ENCODE measurements at regions not wholly inside any gene's neighbourhood (a gene's known extent, or its start where the extent isn't known, plus 50 kb on each side); places are given as distances from the start of the nearest gene placed in this dataset.

DNA sequence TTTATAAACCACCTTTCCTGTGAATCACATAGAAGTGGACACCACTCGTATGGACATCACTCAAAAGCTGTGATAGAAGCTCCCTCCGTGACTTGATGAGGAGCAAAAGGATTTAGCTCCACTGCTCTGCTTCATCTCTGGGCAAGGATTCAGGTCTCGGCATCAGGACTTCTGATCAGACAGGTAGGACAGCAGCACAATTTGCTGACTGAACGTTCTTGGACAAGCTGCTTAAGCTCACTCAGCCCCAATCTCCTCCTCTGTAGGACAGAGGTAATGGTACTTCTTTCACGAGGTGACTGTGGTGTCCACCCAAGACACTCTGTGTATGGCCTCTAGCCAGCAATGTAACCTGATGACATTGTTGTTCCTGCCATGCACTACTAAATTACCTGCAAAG lies 122.6 kb upstream of the AJAP1 start:
- TF ChIP-seq, protein P1, sequence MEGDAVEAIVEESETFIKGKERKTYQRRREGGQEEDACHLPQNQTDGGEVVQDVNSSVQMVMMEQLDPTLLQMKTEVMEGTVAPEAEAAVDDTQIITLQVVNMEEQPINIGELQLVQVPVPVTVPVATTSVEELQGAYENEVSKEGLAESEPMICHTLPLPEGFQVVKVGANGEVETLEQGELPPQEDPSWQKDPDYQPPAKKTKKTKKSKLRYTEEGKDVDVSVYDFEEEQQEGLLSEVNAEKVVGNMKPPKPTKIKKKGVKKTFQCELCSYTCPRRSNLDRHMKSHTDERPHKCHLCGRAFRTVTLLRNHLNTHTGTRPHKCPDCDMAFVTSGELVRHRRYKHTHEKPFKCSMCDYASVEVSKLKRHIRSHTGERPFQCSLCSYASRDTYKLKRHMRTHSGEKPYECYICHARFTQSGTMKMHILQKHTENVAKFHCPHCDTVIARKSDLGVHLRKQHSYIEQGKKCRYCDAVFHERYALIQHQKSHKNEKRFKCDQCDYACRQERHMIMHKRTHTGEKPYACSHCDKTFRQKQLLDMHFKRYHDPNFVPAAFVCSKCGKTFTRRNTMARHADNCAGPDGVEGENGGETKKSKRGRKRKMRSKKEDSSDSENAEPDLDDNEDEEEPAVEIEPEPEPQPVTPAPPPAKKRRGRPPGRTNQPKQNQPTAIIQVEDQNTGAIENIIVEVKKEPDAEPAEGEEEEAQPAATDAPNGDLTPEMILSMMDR (IDR thresholded peaks at IDR 0.05; ENCODE audit: low read depth, low read length), result no peak
- H3K4me3 ChIP-seq (ENCODE audit: low read depth, low read length), result no peak overlapping the region

DNA sequence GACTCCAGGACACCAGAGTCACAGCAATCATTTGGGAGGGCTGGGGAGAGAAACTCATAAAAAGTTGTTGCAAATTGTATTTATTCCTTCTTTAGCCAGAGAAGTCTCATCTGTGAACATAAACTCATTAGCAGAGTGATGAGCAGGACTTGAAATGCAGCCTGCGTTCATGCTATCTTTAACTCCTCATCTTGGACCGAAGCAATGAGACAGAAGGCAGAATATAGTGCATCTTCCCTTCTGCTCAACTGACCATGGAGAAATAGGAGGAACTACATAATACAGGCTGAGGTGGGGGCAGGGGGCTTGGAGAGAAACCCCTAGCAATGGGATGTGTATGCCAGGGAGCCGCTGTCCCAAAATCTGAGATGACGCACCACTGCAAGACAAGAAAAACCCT lies 121.8 kb upstream of the AJAP1 start:
- TF ChIP-seq, protein P1 (IDR thresholded peaks at IDR 0.05; ENCODE audit: low read depth, low read length), result no peak
- no peak overlapping the region for H3K4me3 ChIP-seq (ENCODE audit: low read depth, low read length)

DNA sequence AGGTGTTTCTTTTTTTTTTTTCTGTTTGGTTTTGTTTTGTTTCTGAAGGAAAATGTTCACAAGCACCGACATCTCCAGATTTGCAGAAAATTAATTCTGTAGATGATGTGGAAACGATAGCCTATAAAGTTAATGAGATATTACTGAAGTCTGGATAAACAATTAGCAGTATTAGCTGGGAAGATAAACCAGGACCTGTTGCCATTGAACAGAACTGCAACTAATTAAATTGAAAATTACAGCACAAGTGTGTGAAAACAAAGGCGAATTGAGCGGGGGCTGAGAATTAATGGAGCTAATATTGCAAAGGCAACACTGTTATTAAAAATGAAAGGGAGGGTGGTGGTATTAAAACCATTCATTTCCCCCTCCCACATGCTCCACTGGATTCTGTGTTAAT lies 107.5 kb upstream of the AJAP1 start:
- H3K4me3 ChIP-seq (ENCODE audit: low read depth, low read length), result no peak overlapping the region
- TF ChIP-seq, protein P1 (IDR thresholded peaks at IDR 0.05; ENCODE audit: low read depth, low read length), result no peak

DNA sequence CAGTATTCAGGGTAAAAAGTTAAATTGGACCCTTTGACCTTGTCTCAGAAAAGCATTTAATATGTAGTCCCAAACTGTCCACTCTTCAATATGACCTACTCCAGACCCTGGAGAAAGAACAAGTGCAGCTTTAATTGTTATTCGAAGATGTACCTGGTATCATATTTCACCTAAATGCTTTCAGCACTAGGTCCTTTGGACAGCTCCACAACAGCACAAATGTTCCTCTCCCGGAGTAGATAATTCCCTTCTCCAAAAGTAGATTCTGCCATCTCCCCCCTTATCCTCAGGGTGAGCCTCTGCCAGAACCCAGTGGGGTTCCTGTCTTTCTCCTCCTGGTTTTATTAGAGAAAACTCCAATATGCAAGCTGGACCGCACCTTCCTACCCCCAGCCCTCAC lies 104.5 kb upstream of the AJAP1 start:
- TF ChIP-seq, protein P1 (IDR thresholded peaks at IDR 0.05; ENCODE audit: low read depth, low read length), result no peak
- no peak overlapping the region for H3K4me3 ChIP-seq (ENCODE audit: low read depth, low read length)

DNA sequence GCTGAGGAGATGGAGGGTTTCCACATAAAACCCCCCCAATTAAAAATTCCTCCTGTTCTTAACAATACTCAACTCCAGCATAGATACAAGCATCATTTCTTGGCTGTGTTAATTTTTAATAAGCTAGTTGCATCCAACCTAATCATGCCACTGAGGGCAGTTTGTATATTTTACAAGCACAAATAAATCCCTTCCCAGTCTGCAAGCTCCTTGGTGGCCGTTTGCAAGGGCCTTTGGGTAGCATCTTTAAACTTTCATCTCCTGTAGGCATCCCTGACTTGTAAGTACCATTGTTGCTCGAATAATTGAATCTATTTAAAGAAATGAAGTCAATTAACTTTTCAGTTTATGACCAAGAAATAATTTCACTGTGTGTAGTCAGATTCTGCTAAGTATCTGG lies 103.5 kb upstream of the AJAP1 start:
- TF ChIP-seq, protein P1 (IDR thresholded peaks at IDR 0.05; ENCODE audit: low read depth, low read length), result no peak
- no peak overlapping the region for H3K4me3 ChIP-seq (ENCODE audit: low read depth, low read length)

DNA sequence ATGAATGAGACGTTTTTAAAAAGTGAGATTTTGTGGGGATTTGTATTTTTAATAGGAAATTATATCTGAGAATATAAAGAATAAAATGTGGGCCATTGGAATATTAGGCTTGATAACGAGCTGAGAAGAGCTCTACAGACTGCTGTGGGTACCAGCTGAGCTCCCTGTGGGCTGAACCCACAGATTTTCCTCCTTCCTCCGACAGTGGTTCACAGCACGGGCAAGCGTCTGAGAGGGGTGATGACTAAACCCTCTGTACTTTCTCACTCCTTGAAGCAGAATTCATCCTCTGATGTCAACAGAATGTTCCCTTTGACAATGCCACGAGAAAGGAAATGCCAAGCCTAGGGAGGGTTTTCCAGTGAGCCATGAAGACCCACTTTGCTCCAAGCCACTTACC lies 102.7 kb upstream of the AJAP1 start:
- TF ChIP-seq, protein P1 (IDR thresholded peaks at IDR 0.05; ENCODE audit: low read depth, low read length), result no peak
- no peak overlapping the region for H3K4me3 ChIP-seq (ENCODE audit: low read depth, low read length)

DNA sequence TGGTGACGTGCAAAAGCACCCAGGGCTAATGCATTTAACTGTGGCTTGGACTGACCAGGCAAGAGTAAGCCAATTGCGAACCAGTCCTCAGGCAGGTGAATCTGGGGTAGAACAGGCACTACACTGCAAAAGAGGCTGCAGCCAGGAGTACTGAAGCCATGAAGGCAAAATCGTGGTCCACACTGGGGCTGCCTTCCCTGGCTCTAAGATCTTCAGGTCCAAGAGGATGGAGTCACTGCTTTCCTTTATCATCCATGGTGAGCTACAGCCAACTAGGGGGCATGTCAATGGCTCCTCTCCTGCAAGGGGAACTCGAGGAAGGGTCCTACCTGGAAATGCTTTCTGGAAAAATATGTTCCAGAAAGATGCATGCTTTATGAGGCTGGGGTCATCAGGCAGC lies 100.6 kb upstream of the AJAP1 start:
- TF ChIP-seq, protein P1 (IDR thresholded peaks at IDR 0.05; ENCODE audit: low read depth, low read length), result no peak
- no peak overlapping the region for H3K4me3 ChIP-seq (ENCODE audit: low read depth, low read length)
